NT2/D1 (cell line): ENCODE measurements at regions not wholly inside any gene's neighbourhood (a gene's known extent, or its start where the extent isn't known, plus 50 kb on each side); places are given as distances from the start of the nearest gene placed in this dataset.

ENCODE experiments used
- DNase-seq: peaks from one replicate; pipeline ENCODE4 v3.0.0-alpha.2; 2011; ENCODE audit warnings: low read depth, low spot score
- H3K27me3 ChIP-seq: 2 replicates; pipeline ENCODE4 v1.6.0; 2011; ENCODE audit warnings: mild to moderate bottlenecking; ENCODE audit not compliant: insufficient read length, insufficient read depth
- H3K36me3 ChIP-seq: 2 replicates; pipeline ENCODE4 v1.6.1; 2011; ENCODE audit warnings: mild to moderate bottlenecking, low read length, mixed read lengths; ENCODE audit not compliant: insufficient read depth, insufficient read length
- H3K4me1 ChIP-seq: 2 replicates; pipeline ENCODE4 v1.5.1; 2011; ENCODE audit not compliant: insufficient read depth, insufficient read length
- H3K4me3 ChIP-seq: 2 replicates; pipeline ENCODE4 v1.5.1; 2011; ENCODE audit warnings: low read depth; ENCODE audit not compliant: insufficient read length
- H3K9ac ChIP-seq: 2 replicates; pipeline ENCODE4 v1.6.0; 2011; ENCODE audit warnings: low read depth; ENCODE audit not compliant: insufficient read length
- H3K9me3 ChIP-seq: 2 replicates; pipeline ENCODE4 v1.5.1; 2011; ENCODE audit warnings: mild to moderate bottlenecking, low read length; ENCODE audit not compliant: insufficient read depth
- SUZ12 ChIP-seq: IDR thresholded peaks from 2 replicates; pipeline ENCODE4 v1.6.1; 2011; ENCODE audit not compliant: insufficient read length, insufficient read depth; ENCODE audit errors: extremely low read depth
- YY1 ChIP-seq: IDR thresholded peaks from 2 replicates; pipeline ENCODE4 v1.6.1; 2011; ENCODE audit not compliant: insufficient read length, insufficient read depth
- ZNF274 ChIP-seq: IDR thresholded peaks from 2 replicates; pipeline ENCODE4 v1.6.1; 2011; ENCODE audit warnings: mild to moderate bottlenecking, low read depth, low read length

DNA sequence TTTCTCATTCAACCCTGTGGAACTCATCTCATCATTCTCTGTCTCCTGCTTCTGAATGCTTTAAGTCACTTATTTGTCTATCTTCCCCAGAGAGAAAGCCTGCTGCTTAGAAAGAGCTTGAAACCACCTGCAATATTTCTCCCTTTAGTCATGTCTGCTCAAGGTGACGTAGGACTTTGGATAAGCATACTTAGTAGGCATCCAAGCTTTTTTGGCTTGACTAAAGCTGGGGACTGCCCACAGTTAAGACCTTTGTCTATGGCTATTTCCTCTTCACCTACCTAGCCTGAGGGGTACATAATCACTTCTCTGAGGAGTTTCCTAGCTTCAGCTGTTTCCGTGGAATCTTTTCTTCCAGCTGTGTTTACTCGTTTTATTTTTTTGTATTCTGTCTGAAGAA is 665.8 kb upstream of the CAMK1G start:
- Histone ChIP-seq H3K9me3 (no peaks in the 10 kb centered on the region), H3K27me3 (no peaks in the 10 kb centered on the region), H3K4me1 (no peaks in the 10 kb centered on the region), H3K4me3 (no peak overlapping the region), H3K9ac (no peak overlapping the region), H3K36me3 (no peaks in the 10 kb centered on the region)
- TF ChIP-seq SUZ12 = no peak
- TF ChIP-seq YY1 = no peak
- no peak for TF ChIP-seq ZNF274
- no peak for DNase-seq

DNA sequence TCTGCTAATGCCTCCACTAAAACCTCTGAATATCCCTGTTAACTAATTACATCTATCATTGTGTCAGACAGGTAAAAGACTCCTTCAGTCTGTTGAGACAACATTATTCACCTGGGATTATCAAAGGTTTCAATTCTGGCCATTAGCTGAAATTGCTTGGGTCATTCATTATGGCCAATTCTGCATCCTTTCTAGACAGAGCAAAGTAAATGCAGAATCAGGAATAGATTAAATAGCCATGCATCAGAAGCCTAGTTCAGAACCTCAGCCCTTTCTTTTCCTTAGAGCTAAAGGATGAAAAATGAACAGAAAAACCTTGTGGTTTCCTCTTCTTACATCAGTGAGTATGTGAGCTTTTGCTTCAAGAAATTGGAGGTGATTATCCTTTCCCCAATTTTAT is 665.4 kb upstream of the CAMK1G start:
- TF ChIP-seq YY1 (no peak), SUZ12 (no peak), ZNF274 (no peak)
- no peaks in the 10 kb centered on the region for H3K36me3 ChIP-seq
- no peaks in the 10 kb centered on the region for H3K27me3 ChIP-seq
- no peak overlapping the region for H3K9ac ChIP-seq
- no peaks in the 10 kb centered on the region for H3K4me1 ChIP-seq
- DNase-seq = no peak
- H3K9me3 ChIP-seq = no peaks in the 10 kb centered on the region
- no peak overlapping the region for H3K4me3 ChIP-seq

DNA sequence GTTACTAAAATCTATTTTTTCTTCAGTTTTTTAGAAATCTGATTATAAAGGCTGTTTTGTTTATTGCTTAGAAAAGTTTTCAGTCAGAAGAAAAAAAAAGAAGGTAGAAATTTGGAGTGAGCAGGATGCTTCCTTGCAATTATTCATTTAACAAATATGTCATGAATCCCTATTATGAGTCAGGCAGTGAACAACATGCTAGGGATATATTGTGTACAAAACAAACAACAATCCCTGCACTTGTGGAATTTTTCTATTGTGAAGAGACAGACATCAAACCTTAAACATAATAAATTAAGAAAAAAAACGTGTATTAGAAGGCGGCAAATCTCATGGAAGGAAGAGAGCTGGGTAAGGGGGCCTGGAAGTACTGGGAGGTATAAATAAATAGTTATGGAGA is 664.1 kb upstream of the CAMK1G start:
- H3K9ac ChIP-seq = no peak overlapping the region
- no peaks in the 10 kb centered on the region for H3K4me1 ChIP-seq
- H3K27me3 ChIP-seq = peaks cover 3% of the 10 kb centered on the region
- no peak overlapping the region for H3K4me3 ChIP-seq
- TF ChIP-seq YY1 = no peak
- TF ChIP-seq ZNF274 = no peak
- no peak for TF ChIP-seq SUZ12
- H3K36me3 ChIP-seq = no peaks in the 10 kb centered on the region
- H3K9me3 ChIP-seq = no peaks in the 10 kb centered on the region
- no peak for DNase-seq

DNA sequence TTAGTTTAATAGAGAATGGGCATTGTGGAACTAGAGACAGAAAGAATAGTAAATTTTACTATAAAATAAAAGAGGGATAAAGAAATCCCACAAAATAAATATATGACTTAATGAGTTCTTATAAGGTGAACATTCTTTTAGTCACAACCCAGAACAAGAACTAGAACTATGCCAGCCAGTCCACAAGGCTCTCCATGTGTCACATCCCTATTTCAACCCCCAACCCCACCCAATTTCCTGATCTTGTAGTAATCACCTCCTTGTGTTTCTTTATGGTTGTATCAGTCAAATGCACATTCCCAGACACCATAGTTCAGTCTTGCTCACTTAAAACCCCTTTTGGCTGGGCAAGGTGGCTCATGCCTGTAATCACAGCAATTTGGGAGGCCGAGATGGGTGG is 662.3 kb upstream of the CAMK1G start:
- TF ChIP-seq ZNF274 = no peak
- no peak for TF ChIP-seq YY1
- no peak for TF ChIP-seq SUZ12
- peaks cover 3% of the 10 kb centered on the region for H3K27me3 ChIP-seq
- DNase-seq = no peak
- no peaks in the 10 kb centered on the region for H3K4me1 ChIP-seq
- no peaks in the 10 kb centered on the region for H3K9me3 ChIP-seq
- H3K9ac ChIP-seq = no peak overlapping the region
- no peak overlapping the region for H3K4me3 ChIP-seq
- H3K36me3 ChIP-seq = no peaks in the 10 kb centered on the region

DNA sequence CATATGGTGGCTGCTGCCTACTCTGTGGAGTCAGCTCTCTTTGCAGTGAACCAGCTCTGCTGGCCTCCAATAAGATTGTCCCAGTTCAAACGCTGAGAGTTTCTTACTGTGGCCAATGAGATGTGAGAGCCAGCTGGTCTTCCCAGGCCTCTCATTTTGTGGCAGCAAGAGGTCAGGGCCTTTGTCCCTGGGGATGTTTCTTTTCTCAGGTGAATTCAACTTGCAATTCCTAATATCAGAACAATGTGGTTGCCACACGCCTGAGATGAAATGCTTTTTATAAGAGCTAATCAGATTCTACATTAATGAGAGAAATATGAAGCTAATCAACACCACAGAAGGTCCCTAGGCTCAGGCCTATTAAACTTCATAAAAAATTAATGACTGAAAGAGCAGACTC is 660.1 kb upstream of the CAMK1G start:
- Histone ChIP-seq H3K4me1 (no peaks in the 10 kb centered on the region), H3K9ac (no peak overlapping the region), H3K36me3 (no peaks in the 10 kb centered on the region), H3K27me3 (peaks cover 3% of the 10 kb centered on the region), H3K9me3 (no peaks in the 10 kb centered on the region), H3K4me3 (no peak overlapping the region)
- TF ChIP-seq ZNF274 (no peak), YY1 (no peak), SUZ12 (no peak)
- no peak for DNase-seq

DNA sequence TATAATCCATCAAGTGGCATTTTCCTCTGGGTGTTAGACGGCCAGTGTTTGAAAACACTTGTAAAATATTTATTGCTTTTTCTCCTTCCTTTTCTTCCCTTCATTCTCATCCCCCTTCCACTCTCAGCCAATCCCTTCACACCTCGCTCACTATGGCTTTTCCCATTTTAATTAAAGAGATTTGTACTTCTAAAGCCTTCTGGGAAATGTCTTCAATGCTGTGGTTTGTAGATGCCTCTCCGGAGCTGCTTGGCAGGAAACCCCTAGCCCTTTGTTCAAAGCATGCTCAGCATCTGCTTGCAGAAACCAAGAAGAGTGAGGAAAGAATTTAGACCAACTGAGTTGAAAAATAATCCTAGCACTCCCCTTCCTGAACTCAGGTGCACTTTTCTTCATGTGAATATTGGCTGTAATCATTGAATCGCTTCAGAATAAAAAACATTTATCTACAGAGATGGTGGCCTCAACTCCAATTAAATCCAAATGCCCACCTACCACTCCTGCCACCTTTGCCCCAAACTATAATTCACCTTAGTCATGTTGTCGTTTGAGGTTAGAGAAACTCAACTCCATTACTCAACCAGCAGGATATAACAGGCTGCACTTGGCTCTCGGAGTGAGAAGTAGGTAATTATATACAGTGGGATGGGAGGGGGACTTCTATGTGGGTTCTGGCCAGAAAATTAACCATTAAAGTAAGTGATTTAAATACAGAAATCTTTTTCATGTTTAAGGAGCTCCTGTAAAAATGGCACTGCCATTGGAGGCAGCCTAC is 659.4 kb upstream of the CAMK1G start:
- Histone ChIP-seq H3K4me1 (no peaks in the 10 kb centered on the region), H3K4me3 (no peak overlapping the region), H3K9ac (no peak overlapping the region), H3K9me3 (no peaks in the 10 kb centered on the region), H3K36me3 (no peaks in the 10 kb centered on the region), H3K27me3 (peaks cover 3% of the 10 kb centered on the region)
- no peak for DNase-seq
- TF ChIP-seq ZNF274 = no peak
- no peak for TF ChIP-seq SUZ12
- no peak for TF ChIP-seq YY1

DNA sequence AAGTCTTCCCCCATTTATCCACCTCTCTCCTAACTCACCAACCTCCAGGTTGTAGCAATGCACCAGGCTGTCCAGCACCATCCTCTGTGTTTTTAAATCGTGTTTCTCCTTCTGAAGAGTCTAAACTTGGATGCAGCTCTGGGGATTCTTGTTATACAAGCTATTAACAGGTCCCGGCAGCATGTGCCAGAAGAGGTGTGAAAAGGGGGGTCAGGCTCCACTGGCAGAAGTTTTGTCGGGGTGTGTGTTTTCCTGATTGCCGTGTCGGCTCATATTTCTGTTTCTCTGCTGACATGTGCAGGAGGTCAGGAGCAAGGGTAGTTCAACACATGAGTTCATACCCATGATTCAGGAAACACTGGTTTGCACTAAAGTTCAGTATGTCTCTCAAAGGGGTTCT is 658.6 kb upstream of the CAMK1G start:
- Histone ChIP-seq H3K4me3 (no peak overlapping the region), H3K36me3 (no peaks in the 10 kb centered on the region), H3K9me3 (no peaks in the 10 kb centered on the region), H3K27me3 (peaks cover 3% of the 10 kb centered on the region), H3K4me1 (no peaks in the 10 kb centered on the region), H3K9ac (no peak overlapping the region)
- DNase-seq = no peak
- TF ChIP-seq ZNF274 (no peak), YY1 (no peak), SUZ12 (no peak)
